ENCODE measurements at regions not wholly inside any gene's neighbourhood (a gene's known extent, or its start where the extent isn't known, plus 50 kb on each side); places are given as distances from the start of the nearest gene placed in this dataset.

DNA sequence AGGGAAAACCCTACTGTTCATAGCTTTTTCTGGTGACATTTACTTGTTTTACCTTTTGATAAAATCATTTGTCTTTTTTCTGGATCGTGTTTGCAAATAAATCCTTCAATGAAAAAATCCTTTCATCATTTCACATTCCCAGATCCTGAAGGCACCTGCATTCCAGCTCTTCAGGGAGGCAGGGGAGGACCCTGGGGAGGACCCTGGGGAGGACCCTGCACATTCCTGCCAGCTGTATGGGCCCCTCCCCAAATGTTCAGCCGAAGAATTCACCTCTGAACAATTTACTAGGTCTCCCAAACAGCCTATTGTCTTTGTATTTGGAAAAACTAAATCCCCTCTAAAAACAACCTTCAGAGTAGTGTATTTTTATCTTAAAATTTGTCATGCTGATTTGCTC is 558.4 kb upstream of the ID2 start:
- TF ChIP-seq, protein P1, sequence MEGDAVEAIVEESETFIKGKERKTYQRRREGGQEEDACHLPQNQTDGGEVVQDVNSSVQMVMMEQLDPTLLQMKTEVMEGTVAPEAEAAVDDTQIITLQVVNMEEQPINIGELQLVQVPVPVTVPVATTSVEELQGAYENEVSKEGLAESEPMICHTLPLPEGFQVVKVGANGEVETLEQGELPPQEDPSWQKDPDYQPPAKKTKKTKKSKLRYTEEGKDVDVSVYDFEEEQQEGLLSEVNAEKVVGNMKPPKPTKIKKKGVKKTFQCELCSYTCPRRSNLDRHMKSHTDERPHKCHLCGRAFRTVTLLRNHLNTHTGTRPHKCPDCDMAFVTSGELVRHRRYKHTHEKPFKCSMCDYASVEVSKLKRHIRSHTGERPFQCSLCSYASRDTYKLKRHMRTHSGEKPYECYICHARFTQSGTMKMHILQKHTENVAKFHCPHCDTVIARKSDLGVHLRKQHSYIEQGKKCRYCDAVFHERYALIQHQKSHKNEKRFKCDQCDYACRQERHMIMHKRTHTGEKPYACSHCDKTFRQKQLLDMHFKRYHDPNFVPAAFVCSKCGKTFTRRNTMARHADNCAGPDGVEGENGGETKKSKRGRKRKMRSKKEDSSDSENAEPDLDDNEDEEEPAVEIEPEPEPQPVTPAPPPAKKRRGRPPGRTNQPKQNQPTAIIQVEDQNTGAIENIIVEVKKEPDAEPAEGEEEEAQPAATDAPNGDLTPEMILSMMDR (IDR thresholded peaks at IDR 0.05): no peak
- no peak for TF ChIP-seq POLR2A (IDR thresholded peaks at IDR 0.05)
- no peak for TF ChIP-seq EP300 (IDR thresholded peaks at IDR 0.05; ENCODE audit: low read depth)
